HepG2 (cell line): ENCODE measurements at regions not wholly inside any gene's neighbourhood (a gene's known extent, or its start where the extent isn't known, plus 50 kb on each side); places are given as distances from the start of the nearest gene placed in this dataset.

ENCODE experiments used
- CBX5 ChIP-seq: sonication (generic); formaldehyde crosslinking; IDR thresholded peaks from 2 replicates; pipeline ENCODE4 v1.4.0; 2020; ENCODE audit warnings: missing genetic modification reagents, borderline replicate concordance
- CHD2 ChIP-seq: IDR thresholded peaks from 2 replicates; pipeline ENCODE4 v1.6.1; 2011; ENCODE audit warnings: low read depth, low read length, improper control_type of control experiment
- EZH2 ChIP-seq: conservative IDR thresholded peaks from 2 replicates; pipeline ENCODE4 v1.6.1; 2012; ENCODE audit warnings: mild to moderate bottlenecking, low read depth, low read length, moderate library complexity
- TF ChIP-seq, protein P1 (sequence below), 2 experiments: IDR thresholded peaks; 2 replicates each; pipeline ENCODE4 v1.6.1; 2011 to 2012; ENCODE audit warnings: low read length in 2 of 2, borderline replicate concordance in 1 of 2, low read depth in 1 of 2, mild to moderate bottlenecking in 1 of 2, moderate library complexity in 1 of 2
- TF ChIP-seq, protein P2 (sequence below): sonication (generic); formaldehyde crosslinking; IDR thresholded peaks from 2 replicates; pipeline ENCODE4 v1.4.0; 2020; ENCODE audit warnings: mild to moderate bottlenecking, missing genetic modification reagents

DNA sequence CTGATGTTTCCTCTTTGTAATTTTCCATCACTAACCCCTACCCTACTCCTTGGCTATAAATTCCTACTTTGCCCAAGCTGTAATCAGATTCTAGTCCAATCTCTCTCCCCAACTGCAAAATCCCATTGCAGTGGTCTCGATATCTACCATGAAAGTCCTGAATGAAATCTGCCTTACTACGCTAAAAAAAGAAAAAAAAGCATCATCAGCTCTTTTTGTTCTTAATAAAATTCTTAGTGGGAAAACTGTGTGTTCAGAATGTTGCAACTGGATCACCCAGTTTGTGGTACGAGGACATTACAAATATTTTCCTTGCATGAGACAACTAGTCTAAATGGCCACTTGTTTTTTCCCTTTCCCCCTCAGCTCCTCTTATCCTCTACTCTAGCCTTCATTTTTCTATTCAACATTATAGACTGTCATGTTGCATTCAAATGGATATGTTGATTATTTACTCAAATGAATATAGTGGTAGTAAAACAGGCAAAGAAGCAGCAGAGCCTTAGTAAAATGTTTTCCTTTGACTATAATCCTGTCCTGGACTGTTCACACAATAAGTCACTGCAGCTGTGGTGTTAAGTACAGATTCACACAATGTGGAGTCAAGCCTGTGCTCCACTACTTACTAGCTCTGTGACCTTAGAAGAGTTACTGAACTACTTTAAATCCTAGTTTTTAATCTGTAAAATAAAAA lies 527.1 kb upstream of the MARCKS start:
- TF ChIP-seq CHD2 (no peak), CBX5 (CRISPR knock-in tag) (no peak), EZH2 (no peak)
- TF ChIP-seq, protein P1, sequence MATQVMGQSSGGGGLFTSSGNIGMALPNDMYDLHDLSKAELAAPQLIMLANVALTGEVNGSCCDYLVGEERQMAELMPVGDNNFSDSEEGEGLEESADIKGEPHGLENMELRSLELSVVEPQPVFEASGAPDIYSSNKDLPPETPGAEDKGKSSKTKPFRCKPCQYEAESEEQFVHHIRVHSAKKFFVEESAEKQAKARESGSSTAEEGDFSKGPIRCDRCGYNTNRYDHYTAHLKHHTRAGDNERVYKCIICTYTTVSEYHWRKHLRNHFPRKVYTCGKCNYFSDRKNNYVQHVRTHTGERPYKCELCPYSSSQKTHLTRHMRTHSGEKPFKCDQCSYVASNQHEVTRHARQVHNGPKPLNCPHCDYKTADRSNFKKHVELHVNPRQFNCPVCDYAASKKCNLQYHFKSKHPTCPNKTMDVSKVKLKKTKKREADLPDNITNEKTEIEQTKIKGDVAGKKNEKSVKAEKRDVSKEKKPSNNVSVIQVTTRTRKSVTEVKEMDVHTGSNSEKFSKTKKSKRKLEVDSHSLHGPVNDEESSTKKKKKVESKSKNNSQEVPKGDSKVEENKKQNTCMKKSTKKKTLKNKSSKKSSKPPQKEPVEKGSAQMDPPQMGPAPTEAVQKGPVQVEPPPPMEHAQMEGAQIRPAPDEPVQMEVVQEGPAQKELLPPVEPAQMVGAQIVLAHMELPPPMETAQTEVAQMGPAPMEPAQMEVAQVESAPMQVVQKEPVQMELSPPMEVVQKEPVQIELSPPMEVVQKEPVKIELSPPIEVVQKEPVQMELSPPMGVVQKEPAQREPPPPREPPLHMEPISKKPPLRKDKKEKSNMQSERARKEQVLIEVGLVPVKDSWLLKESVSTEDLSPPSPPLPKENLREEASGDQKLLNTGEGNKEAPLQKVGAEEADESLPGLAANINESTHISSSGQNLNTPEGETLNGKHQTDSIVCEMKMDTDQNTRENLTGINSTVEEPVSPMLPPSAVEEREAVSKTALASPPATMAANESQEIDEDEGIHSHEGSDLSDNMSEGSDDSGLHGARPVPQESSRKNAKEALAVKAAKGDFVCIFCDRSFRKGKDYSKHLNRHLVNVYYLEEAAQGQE (IDR thresholded peaks at IDR 0.05; ENCODE audit: borderline replicate concordance in 1 of 2, low read depth in 1 of 2, low read length in 2 of 2), result no peak
- TF ChIP-seq, protein P2, sequence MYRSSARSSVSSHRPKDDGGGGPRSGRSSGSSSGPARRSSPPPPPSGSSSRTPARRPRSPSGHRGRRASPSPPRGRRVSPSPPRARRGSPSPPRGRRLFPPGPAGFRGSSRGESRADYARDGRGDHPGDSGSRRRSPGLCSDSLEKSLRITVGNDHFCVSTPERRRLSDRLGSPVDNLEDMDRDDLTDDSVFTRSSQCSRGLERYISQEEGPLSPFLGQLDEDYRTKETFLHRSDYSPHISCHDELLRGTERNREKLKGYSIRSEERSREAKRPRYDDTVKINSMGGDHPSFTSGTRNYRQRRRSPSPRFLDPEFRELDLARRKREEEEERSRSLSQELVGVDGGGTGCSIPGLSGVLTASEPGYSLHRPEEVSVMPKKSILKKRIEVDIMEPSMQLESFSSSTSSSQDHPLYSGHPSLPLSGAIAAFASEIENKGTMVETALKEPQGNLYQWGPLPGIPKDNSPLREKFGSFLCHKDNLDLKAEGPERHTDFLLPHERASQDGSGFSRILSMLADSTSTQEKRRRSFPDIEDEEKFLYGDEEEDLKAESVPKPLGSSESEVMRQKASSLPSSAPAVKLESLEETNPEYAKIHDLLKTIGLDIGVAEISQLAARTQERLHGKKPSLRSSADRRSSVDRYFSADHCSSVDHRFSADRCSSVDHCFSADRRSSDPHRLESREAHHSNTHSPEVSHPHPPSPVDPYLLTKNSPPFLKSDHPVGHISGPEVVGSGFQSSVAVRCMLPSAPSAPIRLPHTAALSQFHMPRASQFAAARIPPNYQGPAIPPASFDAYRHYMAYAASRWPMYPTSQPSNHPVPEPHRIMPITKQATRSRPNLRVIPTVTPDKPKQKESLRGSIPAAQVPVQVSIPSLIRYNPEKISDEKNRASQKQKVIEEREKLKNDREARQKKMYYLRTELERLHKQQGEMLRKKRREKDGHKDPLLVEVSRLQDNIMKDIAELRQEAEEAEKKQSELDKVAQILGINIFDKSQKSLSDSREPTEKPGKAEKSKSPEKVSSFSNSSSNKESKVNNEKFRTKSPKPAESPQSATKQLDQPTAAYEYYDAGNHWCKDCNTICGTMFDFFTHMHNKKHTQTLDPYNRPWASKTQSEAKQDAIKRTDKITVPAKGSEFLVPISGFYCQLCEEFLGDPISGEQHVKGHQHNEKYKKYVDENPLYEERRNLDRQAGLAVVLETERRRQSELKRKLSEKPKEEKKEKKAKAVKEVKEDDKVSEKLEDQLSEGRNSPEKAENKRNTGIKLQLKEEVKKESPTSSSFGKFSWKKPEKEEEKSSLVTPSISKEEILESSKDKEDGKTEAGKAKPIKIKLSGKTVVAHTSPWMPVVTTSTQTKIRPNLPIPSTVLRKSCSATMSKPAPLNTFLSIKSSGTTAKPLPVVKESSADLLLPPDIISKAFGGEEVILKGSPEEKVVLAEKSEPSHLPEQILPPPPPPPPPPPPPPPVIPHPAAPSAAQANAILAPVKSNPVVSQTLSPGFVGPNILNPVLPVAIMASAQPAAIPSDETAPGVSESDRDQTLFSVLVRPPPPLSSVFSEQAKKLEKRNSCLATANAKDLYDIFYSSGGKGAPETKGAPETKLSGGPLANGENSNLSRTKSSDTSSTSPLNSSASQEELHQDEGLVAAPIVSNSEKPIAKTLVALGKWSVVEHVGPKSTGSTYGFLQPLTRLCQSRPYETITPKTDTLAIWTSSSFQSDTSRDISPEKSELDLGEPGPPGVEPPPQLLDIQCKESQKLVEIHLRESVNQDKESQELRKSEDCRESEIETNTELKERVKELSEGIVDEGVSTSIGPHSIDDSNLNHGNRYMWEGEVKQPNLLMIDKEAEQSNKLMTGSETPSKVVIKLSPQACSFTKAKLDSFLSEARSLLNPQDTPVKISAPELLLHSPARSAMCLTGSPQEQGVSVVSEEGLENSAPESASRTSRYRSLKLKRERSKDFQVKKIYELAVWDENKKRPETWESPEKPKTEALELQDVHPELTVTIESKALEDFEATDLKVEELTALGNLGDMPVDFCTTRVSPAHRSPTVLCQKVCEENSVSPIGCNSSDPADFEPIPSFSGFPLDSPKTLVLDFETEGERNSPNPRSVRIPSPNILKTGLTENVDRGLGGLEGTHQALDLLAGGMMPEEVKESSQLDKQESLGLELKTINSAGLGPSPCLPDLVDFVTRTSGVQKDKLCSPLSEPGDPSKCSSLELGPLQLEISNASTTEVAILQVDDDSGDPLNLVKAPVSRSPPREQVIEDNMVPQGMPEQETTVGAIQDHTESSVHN (CRISPR knock-in tag), result no peak
